ELR (cell line): ENCODE measurements at regions not wholly inside any gene's neighbourhood (a gene's known extent, or its start where the extent isn't known, plus 50 kb on each side); places are given as distances from the start of the nearest gene placed in this dataset.

Source experiments
- DNase-seq: peaks from one replicate; pipeline ENCODE4 v3.0.0-alpha.2; 2015; ENCODE audit warnings: low read depth

DNA sequence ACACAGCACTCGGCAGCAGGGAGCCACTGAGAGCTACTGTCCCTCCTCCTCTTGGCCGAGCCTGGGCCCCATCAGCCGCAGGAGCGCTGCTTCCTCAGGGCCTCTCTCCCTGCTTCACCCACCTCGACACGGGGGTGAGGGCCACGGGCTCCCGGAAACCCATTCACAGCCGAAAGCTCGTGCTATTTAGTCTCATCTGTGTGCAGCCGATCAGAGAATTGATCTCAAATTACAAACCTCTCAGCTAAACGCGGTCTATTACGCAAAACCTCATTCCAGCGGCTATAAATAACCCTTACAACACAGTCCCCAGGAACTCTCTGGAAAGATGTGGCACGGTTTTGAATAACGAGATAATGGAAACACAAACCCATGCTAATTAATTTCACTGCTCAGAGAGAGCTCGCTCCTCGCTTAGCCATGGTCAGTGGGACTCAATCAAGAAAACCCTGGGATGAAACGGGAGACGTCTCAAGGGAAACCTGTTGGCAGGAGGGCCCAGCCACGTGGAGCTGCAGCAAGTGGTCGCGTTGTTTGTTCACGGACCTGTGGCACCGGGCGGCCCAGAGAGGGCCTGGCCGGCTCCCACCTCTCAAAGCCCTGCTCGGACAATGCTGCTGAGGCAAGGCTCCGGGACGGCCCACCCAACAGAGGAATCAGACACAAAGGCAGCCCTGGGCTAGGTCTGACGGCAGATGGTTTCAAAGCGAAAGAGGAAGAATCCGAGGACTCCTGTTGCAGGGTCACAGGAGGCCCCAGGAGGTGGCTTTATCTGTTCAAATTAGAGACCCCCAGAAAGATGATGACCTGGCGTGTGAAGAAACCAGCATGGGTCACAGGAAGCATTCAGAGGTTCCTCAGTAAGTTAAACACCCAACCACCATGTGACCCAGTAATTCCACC lies 210.5 kb downstream of the CTTN start:
- DNase-seq = no peak

DNA sequence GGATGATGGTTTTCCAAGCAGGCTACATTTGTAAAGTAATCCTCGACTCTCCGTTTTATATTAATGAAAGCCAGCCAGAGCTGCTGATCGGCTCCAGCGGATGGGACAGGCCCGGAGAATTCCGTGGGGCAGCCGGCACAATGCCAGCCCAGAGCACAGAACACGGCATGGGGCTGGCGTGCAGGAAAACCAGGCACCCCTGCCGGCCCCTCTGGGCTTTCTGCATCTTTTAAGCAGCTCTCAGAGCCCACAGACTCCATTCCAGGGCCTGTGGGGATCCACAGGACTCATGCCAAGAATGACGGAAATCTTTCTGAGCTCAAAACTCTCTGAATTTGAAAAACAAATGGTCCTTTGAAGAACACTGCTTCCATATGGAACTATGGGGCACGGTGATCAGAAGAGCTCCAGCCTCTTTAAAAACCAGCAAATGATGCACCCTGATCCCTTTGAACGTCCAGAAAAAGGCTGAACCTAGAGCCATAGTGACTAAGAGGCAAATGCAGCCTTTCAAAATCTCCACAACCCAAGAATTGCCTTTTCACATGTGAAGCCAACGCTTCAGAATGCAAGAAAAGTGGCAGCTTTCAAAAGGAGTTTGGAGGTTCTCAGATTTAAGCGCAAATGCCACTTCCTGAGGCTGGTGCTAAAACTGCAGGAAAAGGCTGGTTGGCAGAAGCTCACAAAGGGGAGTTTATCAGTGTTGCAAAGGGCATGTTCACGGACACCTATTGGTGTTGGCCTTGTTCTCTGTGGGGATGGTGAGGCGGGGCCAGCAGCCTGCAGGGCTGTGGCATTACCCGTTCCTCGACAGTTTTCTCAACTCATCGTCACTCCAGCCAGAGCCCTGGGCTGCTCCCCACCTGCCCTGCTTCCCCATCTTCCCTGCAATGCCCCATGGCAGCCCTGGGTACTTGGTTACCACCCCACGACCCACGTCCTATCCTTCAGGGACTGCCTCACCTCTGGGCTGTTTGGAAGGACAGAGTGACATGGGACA lies 212.5 kb downstream of the CTTN start:
- no peak for DNase-seq

DNA sequence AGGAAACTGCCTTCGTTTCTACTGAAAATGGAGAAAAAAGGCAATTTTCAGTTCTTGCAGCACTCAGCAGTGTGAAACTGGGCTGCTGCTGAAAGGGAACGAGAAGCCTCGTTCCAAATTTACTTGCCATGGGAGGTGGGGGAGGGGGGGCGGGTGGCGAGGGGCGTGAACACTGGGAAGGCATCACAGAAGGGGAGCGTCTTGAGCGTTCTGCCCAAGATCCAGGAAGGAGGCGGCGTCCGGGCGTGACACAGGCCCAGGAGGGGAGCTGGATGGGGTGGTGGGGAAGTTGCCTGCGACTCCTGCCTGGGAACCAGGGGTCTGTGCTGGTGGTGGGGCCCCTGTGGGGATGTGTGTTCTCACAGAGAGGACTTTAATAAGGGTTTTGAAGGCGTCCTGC lies 213.5 kb downstream of the CTTN start:
- DNase-seq = no peak

DNA sequence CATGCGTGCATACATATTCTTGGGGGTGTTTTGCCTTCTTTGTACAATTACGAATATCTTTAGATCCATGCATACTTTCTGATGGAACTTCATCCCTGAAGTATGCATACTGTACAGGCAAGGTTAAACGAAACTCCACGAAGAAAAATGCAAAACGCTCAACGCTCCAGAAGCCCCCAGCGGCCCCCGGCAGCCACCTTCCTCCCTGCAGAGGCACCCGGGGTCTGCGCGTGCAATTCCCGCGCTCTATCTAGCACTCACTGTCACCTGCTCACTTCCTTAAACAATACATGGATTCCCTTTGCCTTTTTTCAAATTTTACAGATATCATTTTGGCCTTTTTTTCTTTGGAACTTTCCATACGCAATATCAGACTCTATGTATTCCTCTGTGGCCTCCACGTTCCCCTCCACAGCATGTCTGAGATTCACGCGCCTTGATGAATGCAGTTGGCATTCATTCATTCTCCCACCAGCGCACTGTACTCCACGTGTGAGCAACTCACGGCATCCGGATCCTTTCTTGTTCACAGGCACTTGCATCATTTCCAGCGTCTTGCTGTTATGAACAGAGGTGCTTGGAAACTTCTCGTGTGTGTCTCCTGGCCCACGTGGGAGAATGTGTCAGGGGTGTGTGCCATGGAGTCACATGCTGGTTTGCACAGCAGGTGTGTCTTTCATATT lies 214.3 kb downstream of the CTTN start:
- no peak for DNase-seq

DNA sequence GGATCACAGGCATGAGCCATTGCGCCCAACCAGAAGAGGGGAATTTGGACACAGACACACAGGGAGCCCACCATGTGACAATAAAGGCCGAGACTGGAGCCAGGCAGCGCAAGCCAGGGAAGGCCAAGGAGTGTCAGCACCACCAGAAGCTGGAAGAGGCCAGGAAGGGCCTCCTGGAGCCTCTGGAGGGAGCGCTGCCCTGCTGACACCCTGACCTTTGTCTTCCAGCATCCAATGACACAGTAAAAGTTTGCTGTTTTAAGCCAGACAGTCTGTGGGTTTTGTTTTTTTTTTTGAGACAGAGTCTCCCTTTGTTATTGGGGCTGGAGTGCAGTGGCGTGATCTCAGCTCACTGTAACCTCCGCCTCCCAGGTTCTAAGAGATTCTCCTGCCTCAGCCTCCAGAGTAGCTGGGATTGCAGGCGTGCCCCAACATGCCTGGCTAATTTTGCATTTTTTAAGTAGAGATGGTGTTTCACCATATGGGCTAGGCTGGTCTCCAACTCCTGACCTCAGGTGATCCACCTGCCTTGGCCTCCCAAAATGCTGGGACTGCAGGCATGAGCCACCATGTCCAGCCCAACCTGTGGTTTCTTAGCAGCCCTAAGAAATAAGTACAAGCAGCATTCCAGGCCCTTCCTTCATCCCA lies 215.8 kb downstream of the CTTN start:
- no peak for DNase-seq

DNA sequence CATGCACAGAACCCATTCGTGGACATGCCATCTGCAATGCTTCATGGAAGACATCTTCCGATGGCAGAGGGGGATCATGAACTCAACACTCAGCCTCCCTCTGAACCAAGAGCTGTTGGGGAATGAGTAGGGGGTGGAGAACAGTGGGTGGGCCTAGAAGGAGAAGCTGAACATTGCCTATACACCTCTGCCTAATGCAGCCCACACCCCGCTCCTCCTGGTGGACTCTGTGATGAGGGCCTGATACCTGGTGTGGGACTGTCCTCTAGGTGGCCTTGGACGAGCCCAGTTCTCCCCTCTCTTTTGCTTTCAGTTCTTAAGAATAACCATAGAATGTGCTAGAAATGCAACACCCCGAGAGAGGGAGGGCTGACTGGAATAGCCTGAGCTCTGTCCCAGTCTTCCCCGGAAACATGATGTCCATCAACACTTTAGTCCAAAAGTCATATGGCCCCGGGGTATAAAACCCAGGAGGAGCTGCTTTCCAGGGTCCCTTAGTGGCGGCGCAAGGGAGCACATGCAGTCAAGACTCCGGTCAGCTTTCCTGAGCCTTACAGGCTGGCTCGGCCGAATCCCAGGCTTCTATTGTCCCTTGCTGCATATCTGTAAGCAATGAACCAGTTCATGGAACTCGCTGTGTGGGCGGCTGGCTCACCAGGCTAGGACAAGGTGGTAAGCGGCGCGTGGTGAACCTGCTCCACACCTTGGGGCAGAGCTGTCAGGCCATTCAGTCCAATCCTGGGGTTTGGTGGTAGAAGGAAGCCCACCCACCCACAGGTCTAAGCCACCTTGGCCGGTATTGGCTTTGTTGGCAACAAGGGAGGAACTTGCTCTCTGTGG lies 216.9 kb downstream of the CTTN start:
- no peak for DNase-seq

DNA sequence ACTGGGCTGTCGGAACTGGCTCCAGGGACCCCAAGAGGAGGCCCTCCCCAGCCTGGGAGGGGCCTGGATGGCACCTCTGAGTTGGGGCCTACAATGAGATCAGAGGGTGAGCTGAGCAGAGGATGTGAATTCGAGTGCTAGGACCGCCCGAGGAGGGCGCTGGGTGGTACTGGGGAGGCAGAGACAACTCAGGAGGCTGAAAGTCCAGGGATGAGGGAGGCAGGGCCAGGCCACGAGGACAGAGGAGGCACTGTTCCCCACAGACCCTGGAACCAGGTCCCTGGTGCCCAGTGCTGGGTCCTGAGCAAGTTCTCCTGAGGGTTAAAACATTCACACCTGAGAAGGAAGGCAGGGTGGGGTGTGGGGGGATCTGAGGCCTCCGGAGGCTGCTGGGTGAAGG lies 218.0 kb downstream of the CTTN start:
- no peak for DNase-seq

DNA sequence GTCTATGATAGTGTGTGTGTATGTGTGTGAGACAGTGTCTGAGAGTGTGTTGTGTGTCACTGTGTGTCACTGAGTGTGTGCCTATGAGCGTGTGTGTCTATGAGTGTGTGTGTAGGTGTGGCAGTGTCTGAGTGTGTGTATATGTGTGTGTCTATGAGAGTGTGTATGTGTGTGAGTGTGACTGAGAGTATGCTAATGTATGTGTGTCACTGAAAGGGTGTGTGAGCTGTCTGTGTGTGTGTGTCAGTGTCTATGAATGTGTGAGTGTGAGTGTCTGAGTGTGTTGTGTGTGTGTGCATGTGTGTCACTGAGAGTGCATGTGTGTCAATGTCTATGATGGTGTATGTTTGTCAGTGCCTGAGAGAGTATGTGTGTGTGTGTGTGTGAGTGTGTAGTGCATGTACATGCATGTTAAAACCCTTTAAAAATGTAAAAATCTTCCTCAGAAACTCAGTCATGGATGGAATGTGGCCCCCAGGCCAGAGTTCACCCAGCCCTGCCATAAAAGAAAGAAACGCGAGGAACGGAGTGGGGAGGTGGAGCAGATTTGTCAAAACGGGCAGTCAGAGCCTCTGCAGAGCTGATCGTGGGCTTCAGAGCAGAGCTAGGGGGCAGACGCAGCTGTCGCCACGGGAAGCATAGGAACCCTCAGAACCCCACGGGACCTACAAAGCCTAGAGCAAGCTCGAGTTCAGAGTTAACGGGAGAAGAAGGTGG lies 218.8 kb downstream of the CTTN start:
- DNase-seq = no peak

DNA sequence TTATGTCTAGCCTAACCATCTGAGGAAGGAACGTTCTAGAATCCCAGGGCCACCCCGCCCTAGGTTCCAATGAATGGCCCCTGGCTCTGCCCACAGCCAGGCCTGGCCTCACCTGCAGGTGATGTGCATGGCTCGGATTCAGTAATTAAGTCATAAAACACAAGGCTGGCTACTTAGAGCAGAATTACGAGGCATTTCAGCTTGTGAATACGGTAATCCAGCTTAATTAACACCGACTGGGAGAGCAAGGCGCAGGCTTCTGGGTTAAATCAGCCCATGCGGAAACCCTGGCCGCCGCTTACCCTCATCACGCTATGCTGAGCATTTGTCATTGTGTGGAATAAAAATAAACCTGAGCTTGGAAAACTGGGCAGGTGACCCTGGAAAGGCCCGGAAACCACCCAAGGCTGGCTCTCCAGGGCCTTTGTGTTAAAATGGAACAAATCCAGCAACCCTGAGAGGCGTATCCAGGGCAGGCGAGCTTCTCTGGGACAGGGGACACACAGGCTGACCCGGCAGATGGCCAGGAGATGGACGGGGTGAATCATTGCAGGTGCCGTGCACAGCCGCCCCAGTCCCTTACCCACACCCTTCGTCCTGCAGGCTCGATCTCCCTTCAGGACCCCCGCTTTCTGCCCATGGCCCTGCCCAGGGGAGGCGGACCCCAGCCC lies 220.2 kb downstream of the CTTN start:
- no peak for DNase-seq

DNA sequence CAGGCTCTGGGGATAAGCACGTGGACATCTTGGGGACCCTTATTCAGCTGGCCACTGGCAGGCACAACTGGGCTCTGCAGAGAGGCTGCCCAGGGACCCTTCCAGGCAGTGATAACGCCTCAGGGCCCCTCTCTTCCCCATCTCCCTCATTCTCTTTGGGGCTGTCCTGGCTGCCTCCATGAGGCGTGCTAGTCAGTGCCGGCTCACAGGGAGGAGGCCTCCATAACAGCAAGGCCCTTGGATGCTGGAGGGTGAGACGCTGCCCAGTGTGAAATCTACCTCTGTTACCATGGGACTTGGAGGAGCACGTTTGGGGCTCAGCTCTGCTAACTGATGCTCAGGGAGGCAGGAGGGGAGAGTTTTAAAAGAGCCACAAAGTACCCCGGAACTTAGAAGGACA lies 221.3 kb downstream of the CTTN start:
- no peak for DNase-seq

DNA sequence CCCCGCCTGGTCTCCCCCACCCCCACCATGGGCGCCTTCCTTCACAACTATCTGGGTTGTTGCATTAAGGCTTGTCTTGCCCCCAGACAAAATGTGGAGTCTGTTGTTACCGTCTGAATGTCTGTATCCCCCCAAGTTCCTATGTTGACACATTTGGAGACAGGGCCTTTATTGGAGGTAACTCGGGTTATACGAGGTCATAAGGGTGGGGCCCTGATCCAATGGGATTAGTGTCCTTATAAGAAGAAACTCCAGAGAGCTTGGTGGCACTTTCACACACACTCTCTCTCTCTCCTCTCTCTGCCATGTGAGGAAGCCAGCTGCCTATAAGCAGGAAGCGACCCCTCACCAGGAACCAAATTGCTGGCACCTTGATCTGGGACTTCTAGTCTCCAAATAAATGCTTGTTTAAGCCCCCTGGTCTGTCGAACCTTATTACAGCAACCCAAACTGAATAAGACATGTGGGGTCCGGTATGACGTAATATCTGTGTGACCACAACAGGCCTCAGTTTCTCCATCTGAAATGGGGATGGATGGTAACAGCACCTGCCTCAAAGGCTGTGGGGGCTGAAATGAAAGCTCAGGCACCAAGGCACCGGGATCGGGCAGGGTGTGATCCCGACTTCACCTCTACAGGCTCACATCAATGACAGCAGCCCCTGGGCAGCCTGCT lies 222.3 kb downstream of the CTTN start:
- DNase-seq = no peak

DNA sequence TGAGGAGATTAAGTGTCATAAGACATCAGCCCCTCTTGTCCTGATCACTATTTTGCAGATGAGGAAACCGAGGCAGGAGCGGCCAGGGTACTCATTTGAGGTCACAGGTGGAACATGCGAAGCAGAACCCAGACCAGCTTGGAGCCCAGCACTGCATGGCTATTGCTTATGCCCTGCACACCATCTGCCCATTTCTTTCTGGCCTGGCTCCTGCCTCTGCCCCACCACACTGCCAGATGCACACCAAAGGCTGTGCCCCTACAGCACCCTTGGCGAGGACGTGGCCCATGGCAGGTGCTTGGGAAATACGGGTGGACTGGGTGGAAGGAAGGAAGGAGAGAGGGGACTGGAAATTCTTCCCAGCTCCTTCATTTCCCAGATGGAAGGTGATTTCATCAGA lies 222.9 kb downstream of the CTTN start:
- no peak for DNase-seq

DNA sequence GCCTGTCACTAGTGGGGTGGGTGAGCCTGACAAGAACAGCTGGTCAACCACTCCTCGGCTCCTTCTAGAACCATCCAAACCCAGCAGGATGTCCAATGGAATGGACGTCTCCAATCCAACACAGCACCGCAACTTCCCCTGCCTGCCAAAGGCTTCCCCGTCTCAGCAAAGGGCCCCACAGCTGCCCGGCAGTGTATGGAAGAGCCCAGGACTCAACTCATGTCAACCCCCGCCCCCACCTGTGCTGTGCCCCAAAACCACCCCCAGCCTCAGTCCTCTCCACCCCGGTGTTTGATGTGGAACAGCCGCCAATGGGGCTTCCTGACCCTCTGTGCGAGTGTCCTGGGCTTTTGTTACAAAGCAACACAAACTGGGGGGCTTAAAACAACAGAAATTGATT lies 223.8 kb downstream of the CTTN start:
- no peak for DNase-seq

DNA sequence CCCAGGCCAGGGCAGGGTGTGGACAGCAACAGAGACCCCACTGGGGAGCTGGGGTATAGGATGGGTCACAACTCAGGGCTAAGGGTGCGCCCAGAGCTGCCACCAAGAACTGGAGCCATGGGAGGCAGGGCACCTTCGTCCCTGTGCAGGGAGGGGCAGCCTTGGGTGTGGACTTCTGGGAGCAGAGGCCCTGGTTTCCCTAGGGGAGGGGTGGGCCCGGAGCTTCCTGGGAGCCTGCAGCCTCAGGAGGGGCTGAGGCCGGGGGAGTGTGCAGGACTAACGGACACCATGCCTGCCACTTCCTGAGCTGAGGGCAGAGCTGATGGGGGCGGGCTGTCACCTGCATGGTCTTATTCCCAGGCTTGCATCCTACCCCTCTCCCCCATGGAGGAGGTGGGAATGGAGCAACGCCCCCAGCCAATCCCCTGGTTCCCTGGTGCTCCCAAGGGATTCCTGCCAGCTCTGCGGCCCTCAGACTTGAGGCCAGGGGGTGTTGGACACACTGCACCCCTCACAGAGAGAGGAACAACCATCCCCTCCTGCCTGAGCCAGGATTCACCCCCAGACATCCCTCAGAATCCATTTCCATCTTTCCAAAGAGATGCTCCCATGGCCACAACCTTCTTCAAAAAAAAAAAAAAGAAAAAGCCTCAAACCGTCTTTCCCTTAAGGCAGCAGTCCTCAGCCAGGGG lies 225.7 kb downstream of the CTTN start:
- no peak for DNase-seq

DNA sequence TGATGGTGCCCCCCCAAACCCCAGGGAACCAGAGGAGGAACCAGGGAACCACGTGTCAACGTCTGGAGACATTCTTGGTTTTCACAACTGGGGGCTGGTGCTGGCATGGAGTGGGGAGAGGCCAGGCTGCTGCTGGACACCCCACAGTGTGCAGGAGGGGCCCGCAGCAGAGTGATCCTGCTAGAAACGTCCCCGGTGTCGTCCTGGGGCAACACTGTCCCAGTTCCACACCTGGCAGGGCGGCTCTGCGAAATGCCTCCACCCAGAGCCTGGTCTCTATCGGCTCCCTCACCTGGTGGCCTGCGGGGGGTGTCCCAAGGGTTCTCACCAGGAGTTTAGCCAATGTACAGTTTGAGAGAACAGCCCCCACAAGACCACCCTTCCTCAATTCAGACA lies 226.3 kb downstream of the CTTN start:
- DNase-seq = no peak

DNA sequence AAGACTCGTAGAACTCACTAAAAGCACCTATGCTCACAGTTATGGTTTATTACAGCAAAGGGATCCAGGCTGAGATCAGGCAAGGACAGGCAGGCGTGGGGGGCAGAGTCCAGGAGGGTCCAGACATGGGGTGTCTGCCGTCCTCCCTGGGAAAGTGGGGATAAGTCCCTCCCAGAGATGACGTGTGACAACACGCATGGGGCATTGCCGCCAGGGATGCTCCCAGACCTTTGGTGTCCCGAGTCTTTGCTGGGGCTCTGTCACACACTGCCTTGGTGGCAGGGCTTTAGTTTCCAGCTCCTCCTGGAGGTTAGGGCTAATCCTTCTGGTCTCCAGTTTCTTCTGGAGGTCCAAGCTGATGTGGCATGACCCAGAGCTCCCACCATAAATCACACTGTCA lies 226.7 kb downstream of the CTTN start:
- no peak for DNase-seq

DNA sequence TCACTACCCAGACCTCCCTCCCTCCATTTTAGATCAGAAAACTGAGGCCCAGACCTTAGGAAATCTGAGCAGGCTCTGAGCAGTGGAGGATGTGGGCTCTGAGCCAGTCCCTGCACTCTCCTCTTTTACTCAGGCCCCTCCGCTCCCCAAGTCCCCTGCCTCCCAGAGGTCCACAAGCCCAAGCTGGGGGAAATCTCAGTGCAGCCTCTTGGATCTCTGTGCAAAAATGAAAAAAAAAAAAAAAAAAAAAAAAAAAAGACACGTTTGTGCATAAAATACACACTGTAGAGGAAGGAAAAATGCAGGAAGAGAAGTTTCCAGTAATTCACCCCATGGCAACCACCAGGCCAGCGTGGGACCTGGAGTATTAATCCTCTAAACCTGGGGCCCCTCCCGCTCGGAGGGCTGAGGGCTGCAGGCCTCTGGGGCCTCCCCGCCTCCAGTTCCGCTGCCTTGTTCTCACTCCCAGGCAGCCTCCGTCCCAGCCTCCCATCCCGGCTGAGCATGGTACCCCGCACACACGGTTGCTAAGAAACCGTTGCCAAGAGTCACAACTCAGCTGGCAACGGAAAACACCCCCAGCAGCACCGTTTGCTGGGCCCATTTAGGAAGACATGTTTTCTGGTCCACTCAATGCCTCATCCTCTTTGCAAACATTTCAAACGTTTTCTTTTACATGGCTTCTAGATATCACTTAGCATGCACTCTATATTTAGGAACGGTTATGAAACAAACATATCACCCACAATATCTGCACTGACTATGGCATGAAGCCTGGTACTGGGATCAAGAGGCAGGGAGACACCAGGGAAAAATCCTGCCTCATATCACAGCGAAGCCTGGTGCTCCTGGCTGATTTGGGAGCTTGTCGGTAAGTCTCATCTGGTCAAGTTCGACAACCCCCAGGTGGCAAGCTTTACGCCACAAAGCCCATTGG lies 227.5 kb downstream of the CTTN start:
- no peak for DNase-seq
